Naive B cell (primary cell): ENCODE measurements at regions not wholly inside any gene's neighbourhood (a gene's known extent, or its start where the extent isn't known, plus 50 kb on each side); places are given as distances from the start of the nearest gene placed in this dataset.
A peak's percentile ranks its signal among the peaks of the same experiment; 100 is the strongest.

ENCODE experiments used
- ATAC-seq, 2 donors: fragments of 150-1000 bp; cut with Tn5 transposase; 2 replicates each; pipeline ENCODE4 v1.10.0; 2021; ENCODE audit warnings: low read depth in 2 of 2, mild to moderate bottlenecking in 2 of 2, moderate library complexity in 2 of 2
- DNase-seq: peaks from one replicate; pipeline ENCODE4 v3.0.0; 2022
- H3K27ac Mint-ChIP-seq, 6 donors: one replicate each; pipeline ENCODE4 v1.8.0; 2020 to 2022; ENCODE audit warnings: mild to moderate bottlenecking in 6 of 6, mixed read lengths in 6 of 6, moderate library complexity in 5 of 6, inconsistent platforms in 2 of 6
- H3K27me3 Mint-ChIP-seq, 3 donors: one replicate each; pipeline ENCODE4 v1.8.0; 2021 to 2022; ENCODE audit warnings: mixed read lengths in 3 of 3, mild to moderate bottlenecking in 1 of 3
- H3K36me3 Mint-ChIP-seq, 2 donors: one replicate each; pipeline ENCODE4 v1.8.0; 2020 to 2022; ENCODE audit warnings: mixed read lengths in 2 of 2, inconsistent platforms in 1 of 2, mild to moderate bottlenecking in 1 of 2
- H3K4me1 Mint-ChIP-seq, 3 donors: one replicate each; pipeline ENCODE4 v1.8.0; 2020 to 2022; ENCODE audit warnings: mixed read lengths in 3 of 3, inconsistent platforms in 1 of 3, mild to moderate bottlenecking in 1 of 3, moderate library complexity in 1 of 3
- H3K4me3 Mint-ChIP-seq, 8 donors: one replicate each; pipeline ENCODE4 v1.8.0; 2020 to 2022; ENCODE audit warnings: mild to moderate bottlenecking in 8 of 8, mixed read lengths in 8 of 8, moderate library complexity in 8 of 8, inconsistent platforms in 2 of 8
- H3K9me3 Mint-ChIP-seq, 7 donors: one replicate each; pipeline ENCODE4 v1.8.0; 2020 to 2022; ENCODE audit warnings: mixed read lengths in 7 of 7, mild to moderate bottlenecking in 5 of 7, inconsistent platforms in 2 of 7, moderate library complexity in 1 of 7

GRCh38 chr12:89038831-89039512 is 313.3 kb downstream of the DUSP6 start:
- no peak for DNase-seq
- ATAC-seq = no peak

GRCh38 chr12:89033062-89033461 is 319.2 kb downstream of the DUSP6 start:
- Mint-ChIP-seq H3K27me3 (peaks cover 0 to 6% (median 4%) of the 10 kb centered on the region in 3 donors), H3K9me3 (no peaks in the 10 kb centered on the region), H3K4me3 (no peak overlapping the region), H3K36me3 (no peaks in the 10 kb centered on the region), H3K4me1 (no peaks in the 10 kb centered on the region), H3K27ac (no peak overlapping the region)
- DNase-seq (no peak), ATAC-seq (no peak)

More at GRCh38 chr12:89038831-89039512, 313.3 kb downstream of the DUSP6 start:
- Mint-ChIP-seq H3K27me3 (no peaks in the 10 kb centered on the region), H3K9me3 (peaks cover 0 to 3% (median 0%) of the 10 kb centered on the region in 7 donors), H3K4me1 (peaks cover 5 to 18% (median 16%) of the 10 kb centered on the region in 3 donors), H3K36me3 (no peaks in the 10 kb centered on the region), H3K4me3 (no peak overlapping the region), H3K27ac (peak overlapping the region in 1 of 6 donors; percentile 48)

- DNase-seq (no peak), ATAC-seq (no peak)
- H3K4me3 Mint-ChIP-seq = no peak overlapping the region
- no peaks in the 10 kb centered on the region for H3K9me3 Mint-ChIP-seq
- H3K27ac Mint-ChIP-seq = no peak overlapping the region
- H3K36me3 Mint-ChIP-seq = no peaks in the 10 kb centered on the region
- H3K27me3 Mint-ChIP-seq = peaks cover 0 to 6% (median 4%) of the 10 kb centered on the region in 3 donors
- no peaks in the 10 kb centered on the region for H3K4me1 Mint-ChIP-seq
Measured at GRCh38 chr12:89029961-89030360, 322.3 kb downstream of the DUSP6 start.

- H3K27ac Mint-ChIP-seq = peak overlapping the region in 1 of 6 donors; percentile 18
- H3K27me3 Mint-ChIP-seq = no peaks in the 10 kb centered on the region
Measured at GRCh38 chr12:89024580-89024979, 327.7 kb downstream of the DUSP6 start.

GRCh38 chr12:89023936-89024335 is 328.4 kb downstream of the DUSP6 start:
- Mint-ChIP-seq H3K27me3 (no peaks in the 10 kb centered on the region), H3K4me3 (no peak overlapping the region), H3K4me1 (no peaks in the 10 kb centered on the region), H3K9me3 (peaks cover 0 to 2% (median 0%) of the 10 kb centered on the region in 7 donors), H3K36me3 (no peaks in the 10 kb centered on the region), H3K27ac (peak overlapping the region in 1 of 6 donors; percentile 29)
- DNase-seq = no peak
- ATAC-seq = no peak

More at GRCh38 chr12:89024580-89024979, 327.7 kb downstream of the DUSP6 start:
- H3K36me3 Mint-ChIP-seq = no peaks in the 10 kb centered on the region
- H3K9me3 Mint-ChIP-seq = peaks cover 0 to 2% (median 0%) of the 10 kb centered on the region in 7 donors
- H3K4me1 Mint-ChIP-seq = no peaks in the 10 kb centered on the region
- ATAC-seq = no peak
- DNase-seq = no peak
- no peak overlapping the region for H3K4me3 Mint-ChIP-seq

GRCh38 chr12:89020689-89021088 is 331.6 kb downstream of the DUSP6 start:
- Mint-ChIP-seq H3K4me1 (peaks cover 0 to 6% (median 0%) of the 10 kb centered on the region in 3 donors), H3K9me3 (peaks cover 0 to 2% (median 0%) of the 10 kb centered on the region in 7 donors), H3K27ac (no peak overlapping the region), H3K27me3 (peaks cover 0 to 8% (median 6%) of the 10 kb centered on the region in 3 donors), H3K4me3 (no peak overlapping the region), H3K36me3 (no peaks in the 10 kb centered on the region)
- ATAC-seq (no peak), DNase-seq (no peak)

- H3K4me1 Mint-ChIP-seq = peaks cover 0 to 6% (median 0%) of the 10 kb centered on the region in 3 donors
- no peak for ATAC-seq
- peaks cover 0 to 8% (median 8%) of the 10 kb centered on the region in 3 donors for H3K27me3 Mint-ChIP-seq
- peaks cover 0 to 2% (median 0%) of the 10 kb centered on the region in 7 donors for H3K9me3 Mint-ChIP-seq
- no peaks in the 10 kb centered on the region for H3K36me3 Mint-ChIP-seq
- no peak for DNase-seq
- no peak overlapping the region for H3K27ac Mint-ChIP-seq
- H3K4me3 Mint-ChIP-seq = no peak overlapping the region
Measured at GRCh38 chr12:89020121-89020480, 332.2 kb downstream of the DUSP6 start.

- Mint-ChIP-seq H3K9me3 (peaks cover 0 to 2% (median 0%) of the 10 kb centered on the region in 7 donors), H3K4me1 (peaks cover 0 to 6% (median 0%) of the 10 kb centered on the region in 3 donors), H3K4me3 (no peak overlapping the region), H3K36me3 (no peaks in the 10 kb centered on the region), H3K27me3 (peaks cover 0 to 8% (median 8%) of the 10 kb centered on the region in 3 donors), H3K27ac (no peak overlapping the region)
- DNase-seq (peak; percentile 62), ATAC-seq (peak; percentile 96 to 97)
Measured at GRCh38 chr12:89019439-89020120, 332.7 kb downstream of the DUSP6 start.

GRCh38 chr12:89016970-89017778 is 335.1 kb downstream of the DUSP6 start:
- Mint-ChIP-seq H3K9me3 (no peaks in the 10 kb centered on the region), H3K4me3 (no peak overlapping the region), H3K36me3 (no peaks in the 10 kb centered on the region), H3K4me1 (peaks cover 0 to 6% (median 0%) of the 10 kb centered on the region in 3 donors), H3K27ac (no peak overlapping the region), H3K27me3 (peaks cover 0 to 12% (median 8%) of the 10 kb centered on the region in 3 donors)
- peak; percentile 41 to 60 for ATAC-seq
- DNase-seq = peak; percentile 44

GRCh38 chr12:89015419-89015818 is 336.9 kb downstream of the DUSP6 start:
- DNase-seq = no peak
- Mint-ChIP-seq H3K27me3 (peaks cover 0 to 15% (median 12%) of the 10 kb centered on the region in 3 donors), H3K36me3 (no peaks in the 10 kb centered on the region), H3K4me1 (peaks cover 0 to 6% (median 0%) of the 10 kb centered on the region in 3 donors), H3K4me3 (no peak overlapping the region), H3K9me3 (no peaks in the 10 kb centered on the region), H3K27ac (no peak overlapping the region)
- no peak for ATAC-seq

GRCh38 chr12:88998421-88998820 is 353.9 kb downstream of the DUSP6 start:
- Mint-ChIP-seq H3K27me3 (peaks cover 7 to 19% (median 13%) of the 10 kb centered on the region in 3 donors), H3K36me3 (no peaks in the 10 kb centered on the region), H3K4me3 (no peak overlapping the region), H3K9me3 (no peaks in the 10 kb centered on the region), H3K27ac (no peak overlapping the region), H3K4me1 (no peaks in the 10 kb centered on the region)
- ATAC-seq = no peak
- DNase-seq = no peak

- no peak for DNase-seq
- H3K27ac Mint-ChIP-seq = no peak overlapping the region
- no peak overlapping the region for H3K4me3 Mint-ChIP-seq
- H3K4me1 Mint-ChIP-seq = no peaks in the 10 kb centered on the region
- no peaks in the 10 kb centered on the region for H3K9me3 Mint-ChIP-seq
- peaks cover 8 to 24% (median 14%) of the 10 kb centered on the region in 3 donors for H3K27me3 Mint-ChIP-seq
- no peak for ATAC-seq
- H3K36me3 Mint-ChIP-seq = no peaks in the 10 kb centered on the region
Measured at GRCh38 chr12:88996200-88996788, 356.0 kb downstream of the DUSP6 start.

- H3K27ac Mint-ChIP-seq = no peak overlapping the region
- ATAC-seq = no peak
- no peak overlapping the region for H3K4me3 Mint-ChIP-seq
- peaks cover 13 to 31% (median 14%) of the 10 kb centered on the region in 3 donors for H3K27me3 Mint-ChIP-seq
- no peaks in the 10 kb centered on the region for H3K36me3 Mint-ChIP-seq
- H3K4me1 Mint-ChIP-seq = no peaks in the 10 kb centered on the region
- no peaks in the 10 kb centered on the region for H3K9me3 Mint-ChIP-seq
- DNase-seq = no peak
Measured at GRCh38 chr12:88994971-88995370, 357.3 kb downstream of the DUSP6 start.
